Smooth muscle cell (in vitro differentiated cells): ENCODE measurements at regions not wholly inside any gene's neighbourhood (a gene's known extent, or its start where the extent isn't known, plus 50 kb on each side); places are given as distances from the start of the nearest gene placed in this dataset.

Experiments
- DNase-seq: peaks from one replicate; lab custom pipeline; 2025; ENCODE audit not compliant: unreplicated experiment; lab: John Stamatoyannopoulos, UW
- H2AFZ ChIP-seq: fragments of 200-600 bp; sonication (generic); 2 replicates; pipeline ENCODE4 v1.6.0; 2016; ENCODE audit warnings: antibody characterized with exemption, low read depth, mild to moderate bottlenecking
- H3F3A ChIP-seq: fragments of 200-600 bp; sonication (generic); 2 replicates; pipeline ENCODE4 v1.6.0; 2017; ENCODE audit warnings: antibody characterized with exemption, low read depth
- H3K27ac ChIP-seq: fragments of 200-600 bp; sonication (generic); 2 replicates; pipeline ENCODE4 v1.5.1; 2016; ENCODE audit warnings: low read depth, mild to moderate bottlenecking
- H3K27me3 ChIP-seq: fragments of 200-600 bp; sonication (generic); 2 replicates; pipeline ENCODE4 v1.6.1; 2016; ENCODE audit warnings: low read depth, mild to moderate bottlenecking
- H3K36me3 ChIP-seq: fragments of 200-600 bp; sonication (generic); 2 replicates; pipeline ENCODE4 v1.5.1; 2016; ENCODE audit warnings: low read depth
- H3K4me1 ChIP-seq: fragments of 200-600 bp; sonication (generic); 2 replicates; pipeline ENCODE4 v1.5.1; 2016; ENCODE audit warnings: low read depth
- H3K4me2 ChIP-seq: fragments of 200-600 bp; sonication (generic); 2 replicates; pipeline ENCODE4 v1.6.0; 2016; ENCODE audit warnings: mild to moderate bottlenecking
- H3K4me3 ChIP-seq: fragments of 200-600 bp; sonication (generic); 2 replicates; pipeline ENCODE4 v1.5.1; 2016; ENCODE audit warnings: mild to moderate bottlenecking
- H3K79me2 ChIP-seq: fragments of 200-600 bp; sonication (generic); 2 replicates; pipeline ENCODE4 v1.6.0; 2016; ENCODE audit warnings: low read depth, mild to moderate bottlenecking
- H3K9ac ChIP-seq: fragments of 200-600 bp; sonication (generic); 2 replicates; pipeline ENCODE4 v1.6.0; 2016; ENCODE audit warnings: low read depth
- H3K9me3 ChIP-seq: fragments of 200-600 bp; sonication (generic); replicated peaks from 2 replicates; pipeline ENCODE4 v1.5.1; 2016; ENCODE audit warnings: low read depth
- H4K20me1 ChIP-seq: fragments of 200-600 bp; sonication (generic); 2 replicates; pipeline ENCODE4 v1.6.0; 2016; ENCODE audit warnings: low read depth
- WGBS: methylation state at CpG from one replicate; pipeline ENCODE4 v1.1.7; 2016; ENCODE audit warnings: low lambda C conversion rate; 5-methylcytosine and 5-hydroxymethylcytosine counted together
- TF ChIP-seq, protein P1 (sequence below): fragments of 200-600 bp; sonication (generic); IDR thresholded peaks from 2 replicates; pipeline ENCODE4 v1.5.1; 2017; ENCODE audit warnings: borderline replicate concordance, mild to moderate bottlenecking, antibody characterized with exemption; ENCODE audit not compliant: insufficient read depth, poor library complexity, severe bottlenecking

DNA sequence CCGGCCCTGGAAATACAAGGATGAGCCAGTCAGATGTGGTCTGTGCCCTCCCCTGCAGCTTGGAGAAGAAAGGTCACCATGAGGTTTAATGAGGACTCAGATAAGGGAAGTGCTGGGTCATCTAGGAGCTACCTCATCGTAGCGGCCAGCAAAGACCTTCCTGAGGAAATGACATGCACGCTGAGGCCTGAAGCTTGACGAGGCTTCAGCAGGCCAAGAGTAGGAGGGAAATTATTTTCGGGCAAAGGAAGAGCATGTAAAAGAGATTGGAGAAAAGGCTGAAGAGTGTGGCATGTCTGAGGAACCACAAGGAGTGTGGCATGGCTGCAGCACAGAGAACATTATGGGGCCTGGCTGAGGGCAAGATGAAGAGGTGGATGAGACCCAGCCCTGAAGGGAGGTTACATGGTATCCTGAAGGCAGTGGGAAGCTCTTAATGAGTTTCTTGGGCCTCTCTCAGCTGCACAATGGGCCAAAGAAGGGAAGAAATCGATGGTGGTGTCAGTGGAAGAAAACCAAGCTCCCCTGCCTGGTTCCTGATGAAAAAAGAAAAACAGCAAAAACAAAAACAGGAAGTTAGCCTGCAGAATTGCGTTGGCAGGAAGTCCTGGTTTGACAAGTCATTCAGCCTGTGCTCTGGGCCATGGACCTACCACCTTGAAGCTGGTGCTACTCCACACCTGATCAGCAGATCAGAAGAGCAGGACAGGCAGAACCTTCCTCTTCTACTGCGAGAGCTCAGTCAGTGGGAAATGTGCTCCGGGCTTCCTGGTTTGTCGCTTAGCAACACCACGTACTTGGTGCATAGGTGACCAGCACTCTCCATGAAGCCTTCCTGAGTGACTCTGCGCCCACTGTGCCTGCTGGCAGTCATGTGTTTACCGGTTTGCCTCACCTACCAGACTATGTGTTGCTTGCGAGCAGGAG, 134.5 kb upstream of the KLF3 start:
- H2AFZ ChIP-seq: no peak overlapping the region
- no peaks in the 10 kb centered on the region for H3K79me2 ChIP-seq
- H4K20me1 ChIP-seq: no peaks in the 10 kb centered on the region

DNA sequence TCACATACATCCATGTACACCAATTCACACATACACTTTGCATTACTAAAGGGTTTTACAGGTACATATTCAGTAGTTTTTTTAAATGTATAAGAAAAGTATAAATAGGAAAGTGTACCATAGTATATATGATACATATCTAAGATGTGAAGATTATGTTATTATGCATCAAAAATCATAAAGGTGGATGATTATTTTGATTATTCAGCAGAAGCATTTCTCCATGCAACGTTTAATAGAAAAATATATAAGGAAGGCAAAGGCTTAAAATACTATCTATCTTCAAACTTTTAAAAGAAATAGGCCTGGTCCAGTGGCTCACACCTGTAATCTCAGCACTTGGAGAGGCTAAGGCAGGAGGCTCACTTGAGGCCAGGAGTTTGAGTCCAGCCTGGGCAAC, 133.5 kb upstream of the KLF3 start:
- no peaks in the 10 kb centered on the region for H3F3A ChIP-seq
- H3K4me3 ChIP-seq: no peak overlapping the region
- H3K4me2 ChIP-seq: no peak overlapping the region
- no peaks in the 10 kb centered on the region for H3K9me3 ChIP-seq
- H4K20me1 ChIP-seq: no peaks in the 10 kb centered on the region
- TF ChIP-seq, protein P1, sequence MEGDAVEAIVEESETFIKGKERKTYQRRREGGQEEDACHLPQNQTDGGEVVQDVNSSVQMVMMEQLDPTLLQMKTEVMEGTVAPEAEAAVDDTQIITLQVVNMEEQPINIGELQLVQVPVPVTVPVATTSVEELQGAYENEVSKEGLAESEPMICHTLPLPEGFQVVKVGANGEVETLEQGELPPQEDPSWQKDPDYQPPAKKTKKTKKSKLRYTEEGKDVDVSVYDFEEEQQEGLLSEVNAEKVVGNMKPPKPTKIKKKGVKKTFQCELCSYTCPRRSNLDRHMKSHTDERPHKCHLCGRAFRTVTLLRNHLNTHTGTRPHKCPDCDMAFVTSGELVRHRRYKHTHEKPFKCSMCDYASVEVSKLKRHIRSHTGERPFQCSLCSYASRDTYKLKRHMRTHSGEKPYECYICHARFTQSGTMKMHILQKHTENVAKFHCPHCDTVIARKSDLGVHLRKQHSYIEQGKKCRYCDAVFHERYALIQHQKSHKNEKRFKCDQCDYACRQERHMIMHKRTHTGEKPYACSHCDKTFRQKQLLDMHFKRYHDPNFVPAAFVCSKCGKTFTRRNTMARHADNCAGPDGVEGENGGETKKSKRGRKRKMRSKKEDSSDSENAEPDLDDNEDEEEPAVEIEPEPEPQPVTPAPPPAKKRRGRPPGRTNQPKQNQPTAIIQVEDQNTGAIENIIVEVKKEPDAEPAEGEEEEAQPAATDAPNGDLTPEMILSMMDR: no peak
- H3K27me3 ChIP-seq: no peaks in the 10 kb centered on the region
- no peak for DNase-seq
- WGBS: 100% methylated on average over 1 of the region's 1 CpG
- H3K79me2 ChIP-seq: no peaks in the 10 kb centered on the region
- no peak overlapping the region for H2AFZ ChIP-seq
- H3K9ac ChIP-seq: no peak overlapping the region
- peaks cover 9% of the 10 kb centered on the region for H3K4me1 ChIP-seq
- no peak overlapping the region for H3K27ac ChIP-seq
- no peaks in the 10 kb centered on the region for H3K36me3 ChIP-seq

More for the DNA sequence above, 134.5 kb upstream of the KLF3 start:
- Histone ChIP-seq H3K27ac (no peak overlapping the region), H3K9ac (no peak overlapping the region), H3K9me3 (no peaks in the 10 kb centered on the region), H3F3A (no peaks in the 10 kb centered on the region), H3K4me2 (no peak overlapping the region), H3K4me1 (peaks cover 9% of the 10 kb centered on the region), H3K4me3 (no peak overlapping the region), H3K36me3 (no peaks in the 10 kb centered on the region), H3K27me3 (no peaks in the 10 kb centered on the region)
- TF ChIP-seq, protein P1: no peak
- 90% methylated on average over 15 of the region's 15 CpGs for WGBS
- no peak for DNase-seq

DNA sequence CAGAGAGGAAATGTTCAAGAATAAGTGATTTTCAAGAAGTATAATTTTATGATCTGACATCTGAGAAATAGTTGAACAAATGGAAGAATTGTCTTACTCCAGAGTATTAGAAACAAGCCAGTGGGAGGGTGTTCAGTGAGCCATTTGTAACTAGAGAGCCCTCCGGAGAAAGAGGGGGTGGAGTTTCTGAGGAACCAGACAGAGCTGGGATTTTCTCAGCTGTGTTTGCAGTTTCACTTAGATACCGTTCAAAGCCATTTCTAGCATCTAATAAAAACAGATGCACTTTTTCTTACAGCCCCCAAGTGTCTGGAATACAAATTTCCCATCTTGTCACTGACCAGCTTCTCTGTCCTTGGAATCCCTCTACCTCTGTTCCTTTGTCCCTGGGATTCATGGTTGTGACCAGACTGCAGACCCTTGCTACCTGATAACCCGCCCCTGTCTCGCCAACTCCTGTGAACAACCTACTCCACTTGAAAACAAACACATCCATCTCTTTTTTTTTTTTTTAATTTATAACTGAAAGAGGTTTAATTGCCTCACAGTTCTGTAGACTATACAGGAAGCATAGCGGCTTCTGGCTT, 132.8 kb upstream of the KLF3 start:
- peaks cover 9% of the 10 kb centered on the region for H3K4me1 ChIP-seq
- no peaks in the 10 kb centered on the region for H3K27me3 ChIP-seq
- no peaks in the 10 kb centered on the region for H3K36me3 ChIP-seq
- TF ChIP-seq, protein P1: no peak
- no peaks in the 10 kb centered on the region for H3F3A ChIP-seq
- no peak overlapping the region for H3K27ac ChIP-seq
- no peak overlapping the region for H3K9ac ChIP-seq
- peak overlapping the region; percentile 23 for H3K4me2 ChIP-seq
- H3K4me3 ChIP-seq: no peak overlapping the region
- 63% methylated on average over 5 of the region's 5 CpGs for WGBS
- H3K79me2 ChIP-seq: no peaks in the 10 kb centered on the region
- H4K20me1 ChIP-seq: no peaks in the 10 kb centered on the region
- H2AFZ ChIP-seq: peak overlapping the region; percentile 15
- no peaks in the 10 kb centered on the region for H3K9me3 ChIP-seq
- no peak for DNase-seq
